ENCODE measurements at regions not wholly inside any gene's neighbourhood (a gene's known extent, or its start where the extent isn't known, plus 50 kb on each side); places are given as distances from the start of the nearest gene placed in this dataset.

DNA sequence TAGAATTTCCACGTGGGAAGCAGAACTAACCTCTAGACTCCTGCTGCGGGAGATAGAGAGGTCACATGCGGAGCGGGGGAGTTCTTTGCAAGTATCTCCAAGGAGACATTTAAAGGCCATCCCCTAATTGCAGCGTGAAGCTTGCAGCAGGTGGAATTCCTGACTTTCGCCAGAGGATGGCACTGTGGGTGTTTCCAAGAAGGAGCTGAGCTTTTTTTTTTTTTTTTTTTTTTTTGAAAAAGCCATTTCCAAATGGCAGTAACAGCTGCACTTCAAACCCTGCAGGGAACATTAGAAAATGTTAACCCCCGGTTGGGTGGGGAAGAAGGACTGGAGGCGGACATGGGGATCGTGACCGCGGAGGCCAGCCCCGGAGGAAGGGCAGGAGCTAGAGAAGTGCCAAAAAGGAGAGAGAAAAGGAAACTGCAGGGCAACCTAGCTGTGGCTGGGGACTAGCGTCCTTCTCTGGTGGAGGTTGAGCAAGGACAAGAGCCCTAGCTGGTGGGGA is 487.7 kb downstream of the TYW1 start:
- H3K4me2 ChIP-seq, result no peak overlapping the region

DNA sequence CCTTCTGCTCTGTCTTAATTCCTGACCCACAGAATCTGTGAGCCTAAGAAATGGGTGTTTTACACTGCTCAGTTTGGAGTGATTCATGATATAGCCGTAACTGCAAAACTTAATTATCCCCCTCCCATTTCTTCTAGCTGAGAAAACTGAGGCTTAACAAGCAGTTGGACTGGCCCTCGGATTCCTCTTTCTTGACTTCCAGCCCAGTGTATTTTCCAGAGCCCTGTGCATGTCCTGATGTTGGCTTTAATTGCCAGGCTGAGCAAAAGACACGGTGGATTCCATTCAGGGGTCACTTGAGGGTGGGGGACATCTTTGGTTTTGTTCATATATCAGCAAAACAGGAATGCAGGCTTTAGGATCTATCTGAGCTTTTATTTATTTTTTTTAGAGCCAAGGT is 489.8 kb downstream of the TYW1 start:
- Histone ChIP-seq H3K79me2 (ENCODE audit: insufficient read depth, low read depth) (no peaks in the 10 kb centered on the region), H2AFZ (ENCODE audit: low read depth) (no peak overlapping the region), H3K4me1 (ENCODE audit: low read depth, poor library complexity, severe bottlenecking) (no peaks in the 10 kb centered on the region), H3K4me3 (IDR thresholded peaks at IDR 0.05; ENCODE audit: insufficient read depth, low read depth, low read length) (no peak overlapping the region), H3K36me3 (ENCODE audit: insufficient read depth) (no peaks in the 10 kb centered on the region), H4K20me1 (ENCODE audit: insufficient read depth) (no peaks in the 10 kb centered on the region), H3K9ac (no peak overlapping the region), H3K27me3 (ENCODE audit: insufficient read depth, low read depth) (no peaks in the 10 kb centered on the region), H3K4me2 (no peak overlapping the region), H3K27ac (no peak overlapping the region)
- TF ChIP-seq, protein P1, sequence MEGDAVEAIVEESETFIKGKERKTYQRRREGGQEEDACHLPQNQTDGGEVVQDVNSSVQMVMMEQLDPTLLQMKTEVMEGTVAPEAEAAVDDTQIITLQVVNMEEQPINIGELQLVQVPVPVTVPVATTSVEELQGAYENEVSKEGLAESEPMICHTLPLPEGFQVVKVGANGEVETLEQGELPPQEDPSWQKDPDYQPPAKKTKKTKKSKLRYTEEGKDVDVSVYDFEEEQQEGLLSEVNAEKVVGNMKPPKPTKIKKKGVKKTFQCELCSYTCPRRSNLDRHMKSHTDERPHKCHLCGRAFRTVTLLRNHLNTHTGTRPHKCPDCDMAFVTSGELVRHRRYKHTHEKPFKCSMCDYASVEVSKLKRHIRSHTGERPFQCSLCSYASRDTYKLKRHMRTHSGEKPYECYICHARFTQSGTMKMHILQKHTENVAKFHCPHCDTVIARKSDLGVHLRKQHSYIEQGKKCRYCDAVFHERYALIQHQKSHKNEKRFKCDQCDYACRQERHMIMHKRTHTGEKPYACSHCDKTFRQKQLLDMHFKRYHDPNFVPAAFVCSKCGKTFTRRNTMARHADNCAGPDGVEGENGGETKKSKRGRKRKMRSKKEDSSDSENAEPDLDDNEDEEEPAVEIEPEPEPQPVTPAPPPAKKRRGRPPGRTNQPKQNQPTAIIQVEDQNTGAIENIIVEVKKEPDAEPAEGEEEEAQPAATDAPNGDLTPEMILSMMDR (conservative IDR thresholded peaks at IDR 0.05; ENCODE audit: low read depth, low read length), result no peak

More for the DNA sequence above, 487.7 kb downstream of the TYW1 start:
- TF ChIP-seq, protein P1 (conservative IDR thresholded peaks at IDR 0.05; ENCODE audit: low read depth, low read length), result peak; percentile 79
- no peaks in the 10 kb centered on the region for H3K36me3 ChIP-seq (ENCODE audit: insufficient read depth)
- H4K20me1 ChIP-seq (ENCODE audit: insufficient read depth), result no peaks in the 10 kb centered on the region
- H3K27me3 ChIP-seq (ENCODE audit: insufficient read depth, low read depth), result no peaks in the 10 kb centered on the region
- H3K9ac ChIP-seq, result no peak overlapping the region
- no peaks in the 10 kb centered on the region for H3K4me1 ChIP-seq (ENCODE audit: low read depth, poor library complexity, severe bottlenecking)
- no peak overlapping the region for H2AFZ ChIP-seq (ENCODE audit: low read depth)
- H3K79me2 ChIP-seq (ENCODE audit: insufficient read depth, low read depth), result no peaks in the 10 kb centered on the region
- no peak overlapping the region for H3K4me3 ChIP-seq (IDR thresholded peaks at IDR 0.05; ENCODE audit: insufficient read depth, low read depth, low read length)
- H3K27ac ChIP-seq, result no peak overlapping the region

DNA sequence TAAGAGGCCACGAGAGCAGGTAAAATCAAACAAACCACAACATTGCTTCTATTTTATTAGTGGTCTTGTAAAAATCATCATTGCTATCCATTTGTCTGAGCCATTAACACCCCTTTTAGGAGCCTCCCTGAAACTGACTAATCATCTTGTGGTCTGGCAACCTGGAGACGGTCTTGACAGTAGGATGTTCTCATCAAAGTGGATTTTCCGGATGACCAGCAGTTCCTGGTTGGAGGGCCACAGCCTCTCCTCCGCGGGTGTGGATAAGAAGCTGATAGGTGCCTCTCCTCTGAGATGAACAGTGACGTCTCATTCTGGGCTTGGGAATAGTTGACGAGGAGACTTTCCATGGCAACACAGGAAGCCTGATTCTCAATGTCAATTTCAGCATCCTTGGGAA is 490.7 kb downstream of the TYW1 start:
- Histone ChIP-seq H3K4me1 (ENCODE audit: low read depth, poor library complexity, severe bottlenecking) (no peaks in the 10 kb centered on the region), H4K20me1 (ENCODE audit: insufficient read depth) (no peaks in the 10 kb centered on the region), H3K4me2 (no peak overlapping the region), H3K36me3 (ENCODE audit: insufficient read depth) (no peaks in the 10 kb centered on the region), H3K9ac (no peak overlapping the region), H3K79me2 (ENCODE audit: insufficient read depth, low read depth) (no peaks in the 10 kb centered on the region), H2AFZ (ENCODE audit: low read depth) (no peak overlapping the region), H3K27me3 (ENCODE audit: insufficient read depth, low read depth) (no peaks in the 10 kb centered on the region), H3K4me3 (IDR thresholded peaks at IDR 0.05; ENCODE audit: insufficient read depth, low read depth, low read length) (no peak overlapping the region), H3K27ac (no peak overlapping the region)
- TF ChIP-seq, protein P1 (conservative IDR thresholded peaks at IDR 0.05; ENCODE audit: low read depth, low read length), result no peak

DNA sequence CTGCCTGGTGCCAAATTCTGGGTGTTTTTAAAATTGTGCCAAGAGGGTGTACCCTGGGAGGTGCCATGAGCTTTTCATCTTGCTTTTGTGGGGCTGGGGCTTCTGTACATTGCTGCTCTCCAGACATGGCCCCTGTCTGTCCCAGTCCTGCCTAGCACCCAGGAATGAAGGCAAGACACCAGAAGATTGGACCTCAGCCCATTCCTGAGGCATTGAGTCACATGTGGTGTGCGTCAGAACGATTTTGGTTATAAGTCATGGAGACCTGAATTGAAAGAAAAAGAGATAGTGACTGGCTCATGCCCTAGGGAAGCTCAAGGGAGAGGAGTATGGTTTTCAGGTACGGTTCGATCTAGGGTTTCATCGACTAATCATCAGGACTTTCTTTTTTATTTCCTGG is 493.2 kb downstream of the TYW1 start:
- H3K27me3 ChIP-seq (ENCODE audit: insufficient read depth, low read depth), result no peaks in the 10 kb centered on the region
- TF ChIP-seq, protein P1 (conservative IDR thresholded peaks at IDR 0.05; ENCODE audit: low read depth, low read length), result no peak
- H3K79me2 ChIP-seq (ENCODE audit: insufficient read depth, low read depth), result no peaks in the 10 kb centered on the region
- H2AFZ ChIP-seq (ENCODE audit: low read depth), result no peak overlapping the region
- no peak overlapping the region for H3K9ac ChIP-seq
- no peak overlapping the region for H3K4me2 ChIP-seq
- no peaks in the 10 kb centered on the region for H3K4me1 ChIP-seq (ENCODE audit: low read depth, poor library complexity, severe bottlenecking)
- no peaks in the 10 kb centered on the region for H4K20me1 ChIP-seq (ENCODE audit: insufficient read depth)
- H3K4me3 ChIP-seq (IDR thresholded peaks at IDR 0.05; ENCODE audit: insufficient read depth, low read depth, low read length), result no peak overlapping the region
- no peaks in the 10 kb centered on the region for H3K36me3 ChIP-seq (ENCODE audit: insufficient read depth)
- no peak overlapping the region for H3K27ac ChIP-seq
